ENCODE measurements at regions not wholly inside any gene's neighbourhood (a gene's known extent, or its start where the extent isn't known, plus 50 kb on each side); places are given as distances from the start of the nearest gene placed in this dataset.

DNA sequence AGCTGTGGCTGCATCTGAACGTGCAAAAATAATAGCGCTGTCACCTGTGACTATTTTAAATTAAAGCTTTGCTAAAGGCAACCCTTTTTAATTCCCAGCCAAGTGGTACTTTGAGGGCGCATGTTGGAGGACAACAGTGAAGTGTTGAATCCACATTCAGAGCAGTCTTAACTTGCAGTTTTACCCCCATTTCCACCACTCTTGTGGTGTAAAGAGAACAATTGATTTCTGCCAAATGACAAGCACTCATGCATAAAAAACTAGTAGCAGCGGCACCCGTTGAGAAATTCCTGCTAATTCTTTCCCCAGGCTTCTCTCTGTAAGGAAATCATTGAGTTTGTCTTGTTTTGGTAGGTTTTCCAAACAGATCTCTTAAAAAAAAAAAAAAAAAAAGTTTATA is 1033.3 kb downstream of the EFNB2 start:
- Histone ChIP-seq H3K27me3 (ENCODE audit: control insufficient read depth, insufficient read depth, low read length) (no peaks in the 10 kb centered on the region), H3K4me1 (ENCODE audit: control insufficient read depth, insufficient read depth, low read length) (no peaks in the 10 kb centered on the region), H3K36me3 (ENCODE audit: control insufficient read depth, insufficient read depth, low read length) (no peaks in the 10 kb centered on the region), H3K4me3 (ENCODE audit: low read depth, low read length) (no peak overlapping the region), H3K9me3 (ENCODE audit: control insufficient read depth, insufficient read depth, low read length) (no peaks in the 10 kb centered on the region), H3K27ac (ENCODE audit: low read depth, low read length) (no peak overlapping the region)
- peak in 1 of 6 donors; percentile 15 for DNase-seq (ENCODE audit: low read depth in 4 of 6, low spot score in 6 of 6)
- WGBS (ENCODE audit: insufficient coverage): 20% methylated on average over 1 of the region's 5 CpGs

DNA sequence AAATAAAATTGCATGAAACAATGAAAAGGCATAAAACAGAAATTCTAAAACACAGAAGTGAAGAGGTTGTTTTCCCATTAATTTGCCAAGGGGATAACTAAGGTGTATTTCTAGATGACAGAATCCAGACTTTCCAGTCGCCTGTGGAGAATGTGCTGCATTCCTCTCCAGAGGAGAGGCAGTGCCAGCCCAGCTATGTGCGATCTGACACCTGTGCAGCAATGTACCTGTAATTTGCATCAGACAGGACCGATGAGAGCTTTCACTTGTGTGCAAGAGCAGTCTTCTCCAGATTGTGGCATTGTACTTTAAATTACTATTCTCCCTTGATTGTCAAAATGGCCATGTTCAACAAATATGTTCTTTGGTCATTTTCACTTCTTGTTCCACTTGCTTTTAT is 1037.9 kb downstream of the EFNB2 start:
- H3K4me3 ChIP-seq (ENCODE audit: low read depth, low read length): no peak overlapping the region
- no peaks in the 10 kb centered on the region for H3K27me3 ChIP-seq (ENCODE audit: control insufficient read depth, insufficient read depth, low read length)
- no peaks in the 10 kb centered on the region for H3K4me1 ChIP-seq (ENCODE audit: control insufficient read depth, insufficient read depth, low read length)
- WGBS (ENCODE audit: insufficient coverage): 98% methylated on average over 3 of the region's 3 CpGs
- DNase-seq (ENCODE audit: low read depth in 4 of 6, low spot score in 6 of 6): no peak
- no peaks in the 10 kb centered on the region for H3K9me3 ChIP-seq (ENCODE audit: control insufficient read depth, insufficient read depth, low read length)
- H3K27ac ChIP-seq (ENCODE audit: low read depth, low read length): no peak overlapping the region
- no peaks in the 10 kb centered on the region for H3K36me3 ChIP-seq (ENCODE audit: control insufficient read depth, insufficient read depth, low read length)

DNA sequence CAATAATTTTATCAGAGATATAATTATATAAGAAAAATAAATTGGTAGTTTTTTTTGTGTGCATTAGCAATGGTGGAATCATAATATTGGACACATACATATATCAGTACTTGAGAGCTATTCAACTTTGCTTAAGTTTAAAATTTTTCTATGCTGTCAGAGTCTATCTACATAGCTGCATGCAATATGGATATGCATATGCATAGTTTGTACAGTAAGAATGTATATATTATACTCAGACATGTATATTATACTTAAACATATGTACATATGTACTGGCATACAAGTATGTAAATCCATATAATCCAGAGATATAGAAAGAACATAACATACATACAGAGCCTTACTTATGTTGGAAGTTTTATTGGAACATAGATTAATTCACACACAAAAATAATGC is 1043.2 kb downstream of the EFNB2 start:
- Histone ChIP-seq H3K4me1 (ENCODE audit: control insufficient read depth, insufficient read depth, low read length) (no peaks in the 10 kb centered on the region), H3K4me3 (ENCODE audit: low read depth, low read length) (no peak overlapping the region), H3K9me3 (ENCODE audit: control insufficient read depth, insufficient read depth, low read length) (no peaks in the 10 kb centered on the region), H3K27ac (ENCODE audit: low read depth, low read length) (no peak overlapping the region), H3K36me3 (ENCODE audit: control insufficient read depth, insufficient read depth, low read length) (no peaks in the 10 kb centered on the region), H3K27me3 (ENCODE audit: control insufficient read depth, insufficient read depth, low read length) (no peaks in the 10 kb centered on the region)
- no peak for DNase-seq (ENCODE audit: low read depth in 4 of 6, low spot score in 6 of 6)

DNA sequence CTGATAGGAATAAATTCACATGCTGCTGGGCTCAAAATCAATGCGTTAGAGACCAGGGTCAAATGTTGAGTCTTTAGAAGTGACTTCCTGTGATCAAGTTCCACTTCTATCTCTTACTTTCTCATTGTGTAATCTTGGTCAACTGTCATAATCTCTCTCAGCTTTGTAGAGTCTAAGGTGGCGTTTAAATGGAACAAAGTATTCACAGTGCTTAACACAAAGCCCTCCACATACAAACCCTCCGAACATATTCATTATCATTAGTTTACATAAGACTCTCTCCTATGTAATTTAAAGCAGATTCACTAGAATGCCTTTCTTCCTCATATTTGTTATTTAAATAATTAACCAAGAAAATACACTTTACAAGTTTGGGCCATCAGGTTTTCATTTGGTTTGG is 1044.1 kb downstream of the EFNB2 start:
- no peak overlapping the region for H3K27ac ChIP-seq (ENCODE audit: low read depth, low read length)
- H3K27me3 ChIP-seq (ENCODE audit: control insufficient read depth, insufficient read depth, low read length): no peaks in the 10 kb centered on the region
- H3K9me3 ChIP-seq (ENCODE audit: control insufficient read depth, insufficient read depth, low read length): no peaks in the 10 kb centered on the region
- H3K4me1 ChIP-seq (ENCODE audit: control insufficient read depth, insufficient read depth, low read length): no peaks in the 10 kb centered on the region
- H3K4me3 ChIP-seq (ENCODE audit: low read depth, low read length): no peak overlapping the region
- no CpG with 5 or more reads among the region's 3 CpGs for WGBS (ENCODE audit: insufficient coverage)
- no peak for DNase-seq (ENCODE audit: low read depth in 4 of 6, low spot score in 6 of 6)
- no peaks in the 10 kb centered on the region for H3K36me3 ChIP-seq (ENCODE audit: control insufficient read depth, insufficient read depth, low read length)

DNA sequence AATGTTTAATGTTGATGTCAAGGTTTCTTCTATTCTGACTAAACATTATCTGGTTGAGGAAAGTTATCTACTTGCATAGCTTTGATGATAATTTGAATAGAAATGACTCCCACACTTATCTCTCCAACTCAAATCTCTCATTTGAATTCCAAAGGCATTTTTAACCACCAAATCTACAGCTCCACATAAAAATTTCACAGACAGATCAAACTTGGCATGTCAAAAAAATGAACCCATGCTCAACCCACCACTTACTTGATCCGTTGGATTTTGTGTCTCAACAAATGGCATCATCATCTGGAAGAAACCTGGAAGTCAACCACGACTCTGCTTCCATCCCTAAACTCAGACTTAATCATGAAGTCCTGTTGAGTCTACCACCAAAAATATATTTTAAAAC is 1050.4 kb downstream of the EFNB2 start:
- H3K4me3 ChIP-seq (ENCODE audit: low read depth, low read length): no peak overlapping the region
- H3K27me3 ChIP-seq (ENCODE audit: control insufficient read depth, insufficient read depth, low read length): no peaks in the 10 kb centered on the region

DNA sequence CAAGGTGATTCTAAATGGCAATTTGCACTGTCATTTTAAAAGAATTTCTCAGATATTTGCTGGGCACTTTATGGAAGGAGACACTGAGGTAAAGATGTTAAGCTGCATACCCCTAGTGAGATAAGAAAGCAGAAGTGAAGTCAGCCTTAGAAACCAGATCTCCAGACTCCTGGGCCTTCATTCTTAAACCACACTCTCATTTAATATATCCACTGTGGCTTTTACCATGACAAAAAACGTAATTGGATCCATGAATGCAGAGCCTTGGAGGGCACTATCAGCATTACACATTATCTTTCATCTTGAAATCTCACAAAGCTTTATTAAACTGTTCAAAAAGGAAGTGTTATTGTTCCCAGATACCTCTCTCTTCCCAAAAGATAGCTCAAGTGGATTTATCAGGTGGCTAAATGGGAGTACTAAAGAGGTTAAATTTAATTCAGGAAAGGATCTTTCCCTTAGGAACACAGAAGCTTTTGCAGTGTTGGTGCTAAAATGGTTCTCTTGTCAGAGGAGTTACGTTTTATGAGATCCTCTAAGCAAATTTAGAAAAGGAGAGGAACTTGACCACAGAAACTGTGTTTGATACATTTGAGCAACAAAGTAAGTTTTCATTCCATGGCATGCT is 1060.4 kb downstream of the EFNB2 start:
- Histone ChIP-seq H3K4me1 (ENCODE audit: control insufficient read depth, insufficient read depth, low read length) (no peaks in the 10 kb centered on the region), H3K4me3 (ENCODE audit: low read depth, low read length) (no peak overlapping the region), H3K27me3 (ENCODE audit: control insufficient read depth, insufficient read depth, low read length) (no peaks in the 10 kb centered on the region), H3K9me3 (ENCODE audit: control insufficient read depth, insufficient read depth, low read length) (no peaks in the 10 kb centered on the region), H3K27ac (ENCODE audit: low read depth, low read length) (no peak overlapping the region), H3K36me3 (ENCODE audit: control insufficient read depth, insufficient read depth, low read length) (no peaks in the 10 kb centered on the region)
- WGBS (ENCODE audit: insufficient coverage): 72% methylated on average over 2 of the region's 2 CpGs
- peak in 1 of 6 donors; percentile 59 for DNase-seq (ENCODE audit: low read depth in 4 of 6, low spot score in 6 of 6)

More for the DNA sequence above, 1050.4 kb downstream of the EFNB2 start:
- 92% methylated on average over 1 of the region's 2 CpGs for WGBS (ENCODE audit: insufficient coverage)
- Histone ChIP-seq H3K4me1 (ENCODE audit: control insufficient read depth, insufficient read depth, low read length) (no peaks in the 10 kb centered on the region), H3K27ac (ENCODE audit: low read depth, low read length) (no peak overlapping the region), H3K36me3 (ENCODE audit: control insufficient read depth, insufficient read depth, low read length) (no peaks in the 10 kb centered on the region), H3K9me3 (ENCODE audit: control insufficient read depth, insufficient read depth, low read length) (no peaks in the 10 kb centered on the region)
- DNase-seq (ENCODE audit: low read depth in 4 of 6, low spot score in 6 of 6): no peak

DNA sequence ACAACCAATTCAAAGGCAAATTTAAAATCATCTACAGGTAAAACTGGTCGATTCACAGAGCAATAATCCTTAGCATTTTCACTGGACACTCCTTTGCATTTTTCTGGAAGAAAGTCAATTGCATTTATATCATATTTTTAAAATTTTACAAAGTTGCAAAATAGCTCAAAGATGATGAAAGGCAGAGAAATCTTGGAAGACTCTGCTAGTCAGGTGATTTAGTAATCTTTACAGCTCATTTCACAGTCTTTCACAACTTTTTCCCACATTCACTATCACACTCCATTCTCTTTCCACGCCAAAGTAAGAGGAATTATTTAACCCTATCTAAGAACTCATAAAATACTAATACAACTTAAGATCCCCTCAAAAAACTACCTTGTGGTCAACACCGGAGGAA is 1063.8 kb downstream of the EFNB2 start:
- Histone ChIP-seq H3K36me3 (ENCODE audit: control insufficient read depth, insufficient read depth, low read length) (no peaks in the 10 kb centered on the region), H3K27ac (ENCODE audit: low read depth, low read length) (no peak overlapping the region), H3K27me3 (ENCODE audit: control insufficient read depth, insufficient read depth, low read length) (no peaks in the 10 kb centered on the region), H3K9me3 (ENCODE audit: control insufficient read depth, insufficient read depth, low read length) (no peaks in the 10 kb centered on the region), H3K4me3 (ENCODE audit: low read depth, low read length) (no peak overlapping the region), H3K4me1 (ENCODE audit: control insufficient read depth, insufficient read depth, low read length) (no peaks in the 10 kb centered on the region)
- DNase-seq (ENCODE audit: low read depth in 4 of 6, low spot score in 6 of 6): no peak
- WGBS (ENCODE audit: insufficient coverage): 80% methylated on average over 1 of the region's 3 CpGs

DNA sequence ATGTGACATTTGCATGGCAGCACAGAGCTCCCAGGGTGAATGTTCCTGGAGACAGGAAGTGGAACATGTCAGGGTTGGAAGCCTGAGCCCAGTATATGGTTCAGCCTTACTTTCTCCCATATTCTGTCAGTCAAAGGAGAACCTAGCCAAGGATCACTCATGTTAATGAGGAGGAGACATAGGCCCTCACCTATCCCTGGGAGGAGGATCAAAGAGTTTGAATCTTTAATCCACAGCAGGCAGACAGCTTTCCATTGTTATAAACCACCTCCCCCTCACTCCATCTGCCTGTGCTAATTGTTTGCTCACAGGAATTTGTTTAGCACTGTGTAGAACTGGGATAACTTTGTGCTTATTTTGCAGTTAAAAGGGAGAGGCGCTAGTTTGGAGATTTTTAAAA is 1069.1 kb downstream of the EFNB2 start:
- H3K27me3 ChIP-seq (ENCODE audit: control insufficient read depth, insufficient read depth, low read length): no peaks in the 10 kb centered on the region
- no peak for DNase-seq (ENCODE audit: low read depth in 4 of 6, low spot score in 6 of 6)
- no peak overlapping the region for H3K4me3 ChIP-seq (ENCODE audit: low read depth, low read length)
- H3K36me3 ChIP-seq (ENCODE audit: control insufficient read depth, insufficient read depth, low read length): no peaks in the 10 kb centered on the region
- no peak overlapping the region for H3K27ac ChIP-seq (ENCODE audit: low read depth, low read length)
- WGBS (ENCODE audit: insufficient coverage): no CpG with 5 or more reads among the region's 1 CpG
- H3K4me1 ChIP-seq (ENCODE audit: control insufficient read depth, insufficient read depth, low read length): no peaks in the 10 kb centered on the region
- no peaks in the 10 kb centered on the region for H3K9me3 ChIP-seq (ENCODE audit: control insufficient read depth, insufficient read depth, low read length)

DNA sequence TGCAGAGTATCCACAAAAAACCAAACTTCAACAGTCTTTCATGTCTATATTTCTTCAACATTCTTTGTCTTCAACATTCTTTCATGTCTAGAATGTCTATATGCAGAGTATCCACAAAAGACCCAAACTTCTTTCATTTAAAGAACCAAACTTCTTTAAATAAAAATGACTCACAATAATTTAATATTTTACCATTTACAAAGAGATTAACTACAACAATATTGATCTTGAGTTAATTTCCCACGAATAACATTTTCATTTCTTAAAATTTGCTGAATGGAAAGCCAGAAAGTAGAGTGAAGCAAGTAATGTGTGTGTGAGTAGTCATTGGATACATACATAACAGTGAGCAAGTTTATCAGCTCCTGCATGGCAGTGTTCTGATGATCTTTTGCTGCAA is 1069.7 kb downstream of the EFNB2 start, which contains the start of gene DAOA:
DAOA (plus strand) TSS at position 301 of the 400 bp plus-strand sequence.
- Histone ChIP-seq H3K36me3 (ENCODE audit: control insufficient read depth, insufficient read depth, low read length) (no peaks in the 10 kb centered on the region), H3K4me3 (ENCODE audit: low read depth, low read length) (no peak within 1 kb of the TSS), H3K9me3 (ENCODE audit: control insufficient read depth, insufficient read depth, low read length) (no peaks in the 10 kb centered on the region), H3K4me1 (ENCODE audit: control insufficient read depth, insufficient read depth, low read length) (no peaks in the 10 kb centered on the region), H3K27ac (ENCODE audit: low read depth, low read length) (no peak within 1 kb of the TSS), H3K27me3 (ENCODE audit: control insufficient read depth, insufficient read depth, low read length) (no peaks in the 10 kb centered on the region)
- no CpG with 5 or more reads among the region's 1 CpG for WGBS (ENCODE audit: insufficient coverage)
- DNase-seq (ENCODE audit: low read depth in 4 of 6, low spot score in 6 of 6): no peak

DNA sequence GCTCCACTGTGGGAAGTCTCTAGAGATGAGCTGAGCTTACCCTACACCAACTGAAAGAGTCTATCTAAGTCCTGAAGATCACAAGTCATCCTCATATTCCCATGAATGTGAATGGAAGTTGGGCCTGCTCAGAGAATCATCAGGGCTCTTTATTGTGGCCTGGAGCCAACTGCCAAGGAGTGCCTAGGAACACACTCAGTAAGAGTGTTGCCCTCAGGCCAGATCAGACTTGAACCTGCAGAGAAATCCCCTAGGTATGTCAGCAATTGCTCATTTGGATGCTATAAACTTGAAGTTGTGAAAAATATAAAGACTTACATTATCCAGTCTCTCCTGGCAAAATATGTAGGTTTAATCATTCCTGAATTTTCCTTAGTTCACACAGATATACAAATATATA is 1070.2 kb downstream of the EFNB2 start:
- Histone ChIP-seq H3K4me3 (ENCODE audit: low read depth, low read length) (no peak overlapping the region), H3K9me3 (ENCODE audit: control insufficient read depth, insufficient read depth, low read length) (no peaks in the 10 kb centered on the region), H3K27me3 (ENCODE audit: control insufficient read depth, insufficient read depth, low read length) (no peaks in the 10 kb centered on the region), H3K4me1 (ENCODE audit: control insufficient read depth, insufficient read depth, low read length) (no peaks in the 10 kb centered on the region), H3K27ac (ENCODE audit: low read depth, low read length) (no peak overlapping the region), H3K36me3 (ENCODE audit: control insufficient read depth, insufficient read depth, low read length) (no peaks in the 10 kb centered on the region)
- no peak for DNase-seq (ENCODE audit: low read depth in 4 of 6, low spot score in 6 of 6)
